DND-41 (cell line): ENCODE measurements at regions not wholly inside any gene's neighbourhood (a gene's known extent, or its start where the extent isn't known, plus 50 kb on each side); places are given as distances from the start of the nearest gene placed in this dataset.

Source experiments
- EZH2 ChIP-seq: IDR thresholded peaks from 3 replicates; pipeline ENCODE4 v1.6.1; 2012; ENCODE audit warnings: borderline replicate concordance, low read depth, mild to moderate bottlenecking, moderate library complexity, low read length, inconsistent platforms; ENCODE audit not compliant: severe bottlenecking
- TF ChIP-seq, protein P1 (sequence below): IDR thresholded peaks from 2 replicates; pipeline ENCODE4 v1.5.1; 2012; ENCODE audit warnings: borderline replicate concordance, low read length, moderate library complexity, mild to moderate bottlenecking; ENCODE audit not compliant: poor library complexity, severe bottlenecking; ENCODE audit errors: extremely low read depth

DNA sequence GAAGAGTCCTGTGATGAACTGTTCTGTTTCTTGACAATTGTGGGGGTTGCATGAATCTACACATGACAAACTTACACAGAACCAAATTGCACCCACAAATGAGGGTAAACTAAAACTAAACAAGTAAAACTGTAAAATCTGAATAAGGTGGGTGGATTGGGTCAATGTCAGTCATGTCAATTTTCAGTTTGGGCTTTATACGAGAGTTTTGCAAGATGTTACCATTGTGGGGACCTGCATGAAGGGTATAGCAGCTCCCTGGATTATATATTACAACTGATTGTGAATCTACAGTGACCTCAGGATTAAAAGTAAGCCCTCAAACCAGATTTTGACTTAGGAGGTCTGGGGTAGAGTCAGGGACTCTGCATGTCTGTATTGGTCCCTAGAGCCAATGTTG is 101.5 kb upstream of the LHX5 start:
- TF ChIP-seq, protein P1, sequence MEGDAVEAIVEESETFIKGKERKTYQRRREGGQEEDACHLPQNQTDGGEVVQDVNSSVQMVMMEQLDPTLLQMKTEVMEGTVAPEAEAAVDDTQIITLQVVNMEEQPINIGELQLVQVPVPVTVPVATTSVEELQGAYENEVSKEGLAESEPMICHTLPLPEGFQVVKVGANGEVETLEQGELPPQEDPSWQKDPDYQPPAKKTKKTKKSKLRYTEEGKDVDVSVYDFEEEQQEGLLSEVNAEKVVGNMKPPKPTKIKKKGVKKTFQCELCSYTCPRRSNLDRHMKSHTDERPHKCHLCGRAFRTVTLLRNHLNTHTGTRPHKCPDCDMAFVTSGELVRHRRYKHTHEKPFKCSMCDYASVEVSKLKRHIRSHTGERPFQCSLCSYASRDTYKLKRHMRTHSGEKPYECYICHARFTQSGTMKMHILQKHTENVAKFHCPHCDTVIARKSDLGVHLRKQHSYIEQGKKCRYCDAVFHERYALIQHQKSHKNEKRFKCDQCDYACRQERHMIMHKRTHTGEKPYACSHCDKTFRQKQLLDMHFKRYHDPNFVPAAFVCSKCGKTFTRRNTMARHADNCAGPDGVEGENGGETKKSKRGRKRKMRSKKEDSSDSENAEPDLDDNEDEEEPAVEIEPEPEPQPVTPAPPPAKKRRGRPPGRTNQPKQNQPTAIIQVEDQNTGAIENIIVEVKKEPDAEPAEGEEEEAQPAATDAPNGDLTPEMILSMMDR: no peak
- TF ChIP-seq EZH2: no peak
